Myocyte (in vitro differentiated cells): ENCODE measurements at regions not wholly inside any gene's neighbourhood (a gene's known extent, or its start where the extent isn't known, plus 50 kb on each side); places are given as distances from the start of the nearest gene placed in this dataset.
"Not testable (repeated sequence)": the region's sequence is repeated elsewhere in the genome, so short reads cannot be mapped to it uniquely, and the experiment has no call there.

ENCODE experiments used
- DNase-seq: peaks from one replicate; pipeline ENCODE4 v3.0.0-alpha.2; 2012; ENCODE audit warnings: low read depth

GRCh38 chr14:106327702-106328353 is 801.4 kb downstream of the TMEM121 start:
- DNase-seq, result not testable (repeated sequence)

DNA sequence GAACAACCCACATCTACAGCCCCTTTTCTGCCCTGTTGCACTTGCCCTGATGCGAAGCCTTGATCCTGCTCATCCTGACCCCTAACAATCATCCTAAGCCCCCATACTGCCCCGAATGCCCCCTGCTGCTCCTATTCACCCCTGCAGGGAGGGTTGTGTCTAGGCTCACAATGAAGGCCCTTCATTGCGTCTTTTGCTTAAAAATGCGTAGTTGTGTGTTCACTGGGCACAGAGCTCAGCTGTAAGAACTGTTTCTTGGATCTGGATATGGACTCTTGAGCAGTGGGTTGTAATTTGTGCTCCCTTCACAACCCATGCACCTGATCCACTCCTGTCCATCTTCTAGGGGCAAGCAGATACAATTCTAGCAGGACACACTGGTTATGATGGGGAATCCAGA is 802.9 kb downstream of the TMEM121 start:
- not testable (repeated sequence) for DNase-seq

DNA sequence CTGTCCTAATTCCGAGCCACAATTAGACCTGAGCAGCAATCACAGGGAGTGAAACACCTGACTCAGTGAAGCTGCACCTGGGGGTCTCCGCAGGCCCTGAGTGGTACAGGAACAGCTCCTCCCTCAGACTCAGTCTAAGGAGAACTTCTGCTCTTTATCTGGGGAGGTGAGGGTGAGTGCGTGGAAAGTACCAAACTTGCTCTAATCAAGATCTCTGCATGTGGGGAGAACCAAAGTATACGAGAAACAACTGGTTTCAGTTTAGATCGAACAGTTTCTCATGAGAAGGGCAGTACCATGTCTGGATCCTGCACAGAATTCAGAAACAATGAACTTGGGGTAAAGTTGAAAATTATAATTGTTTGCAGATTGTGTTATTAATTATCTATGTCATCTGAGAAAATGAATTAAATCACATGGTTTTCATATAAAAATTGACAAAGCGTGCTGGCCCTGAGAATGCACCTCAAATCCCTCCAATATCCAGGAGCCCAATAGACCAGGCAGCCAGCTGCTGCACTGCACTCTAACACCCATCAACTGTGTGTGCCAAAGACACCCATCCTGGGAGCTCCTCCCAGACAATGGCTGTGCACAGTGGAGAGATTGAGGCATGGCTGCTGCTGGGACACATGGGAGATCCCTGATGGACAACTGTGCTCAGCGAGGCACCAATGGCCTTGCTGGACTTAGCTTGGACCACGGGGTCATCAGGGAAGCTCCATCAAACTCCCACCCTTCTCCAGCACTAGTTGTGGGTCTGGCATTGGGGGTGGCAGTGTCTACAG is 803.8 kb downstream of the TMEM121 start:
- DNase-seq, result not testable (repeated sequence)

DNA sequence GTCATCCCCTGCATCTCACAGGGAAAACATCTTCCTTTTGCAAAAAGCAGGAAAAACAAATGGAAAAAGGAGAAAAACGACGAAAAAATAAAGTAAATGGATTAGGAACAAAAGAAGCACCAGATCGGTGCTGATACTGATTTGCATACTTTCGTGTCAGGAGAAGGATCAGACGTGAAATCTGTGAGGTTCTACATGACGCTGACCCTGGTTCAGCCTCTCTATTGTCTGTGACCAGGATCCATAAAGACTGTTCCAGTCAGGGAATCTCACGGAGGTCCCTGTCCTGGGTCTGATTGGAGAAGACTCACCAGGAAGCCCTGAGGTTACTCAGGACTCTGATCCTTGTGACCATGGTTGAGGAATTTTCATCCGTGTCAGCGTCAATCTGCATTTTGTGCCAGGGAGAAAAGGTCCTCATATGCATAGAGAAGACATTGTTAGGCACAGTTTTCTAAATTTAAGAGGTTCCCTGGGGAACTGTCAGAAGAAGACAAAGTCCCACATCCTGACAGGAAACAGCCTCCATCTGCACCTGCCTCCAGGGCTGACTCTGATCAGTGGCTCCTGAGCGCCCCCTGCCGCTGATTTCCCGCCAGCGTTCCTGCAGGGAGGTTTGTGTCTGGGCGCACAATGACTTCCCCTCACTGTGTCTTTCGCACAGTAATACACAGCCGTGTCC is 808.2 kb downstream of the TMEM121 start:
- DNase-seq, result not testable (repeated sequence)

- not testable (repeated sequence) for DNase-seq
These were observed 808.7 kb downstream of the TMEM121 start for GRCh38 chr14:106335110-106335429.

DNA sequence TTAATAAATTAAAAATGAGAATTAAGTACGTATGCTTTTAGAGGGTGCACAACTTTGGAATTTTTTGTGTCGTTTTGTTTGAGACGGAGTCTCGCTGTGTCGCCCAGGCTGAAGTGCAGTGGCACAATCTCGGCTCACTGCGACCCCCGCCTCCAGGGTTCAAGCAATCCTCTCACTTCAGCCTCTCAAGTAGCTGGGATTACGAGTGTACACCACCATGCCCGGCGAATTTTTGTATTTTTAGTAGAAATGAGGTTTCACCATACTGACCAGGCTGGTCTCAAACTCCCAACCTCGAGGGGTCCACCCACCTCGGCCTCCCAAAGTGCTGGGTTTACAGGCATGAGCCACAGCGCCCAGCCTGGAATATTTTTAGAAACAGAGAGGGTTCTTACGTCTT is 812.4 kb downstream of the TMEM121 start:
- DNase-seq, result not testable (repeated sequence)

GRCh38 chr14:106340658-106341057 is 814.3 kb downstream of the TMEM121 start:
- not testable (repeated sequence) for DNase-seq

DNA sequence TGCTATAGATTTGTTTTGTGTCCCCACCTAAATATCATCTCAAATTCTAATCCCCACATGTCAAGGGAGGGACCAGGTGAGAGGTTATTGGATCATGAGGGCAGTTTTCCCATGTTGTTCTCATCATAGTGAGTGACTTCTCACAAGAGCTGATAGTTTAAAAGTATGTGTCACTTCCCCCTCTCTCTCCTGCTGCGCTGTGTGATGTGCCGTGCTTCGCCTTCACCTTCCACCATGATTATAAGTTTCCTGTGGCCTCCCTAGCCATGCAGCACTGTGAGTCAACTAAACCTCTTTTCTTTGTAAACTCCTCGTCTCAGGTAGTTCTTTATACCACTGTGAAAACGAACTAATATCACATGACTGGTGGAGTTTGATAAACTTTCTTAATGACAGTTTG is 814.8 kb downstream of the TMEM121 start:
- DNase-seq, result not testable (repeated sequence)

- no peak for DNase-seq
These were observed 817.2 kb downstream of the TMEM121 start for GRCh38 chr14:106343626-106344025.

- not testable (repeated sequence) for DNase-seq
These were observed 817.8 kb downstream of the TMEM121 start for GRCh38 chr14:106344065-106344614.

DNA sequence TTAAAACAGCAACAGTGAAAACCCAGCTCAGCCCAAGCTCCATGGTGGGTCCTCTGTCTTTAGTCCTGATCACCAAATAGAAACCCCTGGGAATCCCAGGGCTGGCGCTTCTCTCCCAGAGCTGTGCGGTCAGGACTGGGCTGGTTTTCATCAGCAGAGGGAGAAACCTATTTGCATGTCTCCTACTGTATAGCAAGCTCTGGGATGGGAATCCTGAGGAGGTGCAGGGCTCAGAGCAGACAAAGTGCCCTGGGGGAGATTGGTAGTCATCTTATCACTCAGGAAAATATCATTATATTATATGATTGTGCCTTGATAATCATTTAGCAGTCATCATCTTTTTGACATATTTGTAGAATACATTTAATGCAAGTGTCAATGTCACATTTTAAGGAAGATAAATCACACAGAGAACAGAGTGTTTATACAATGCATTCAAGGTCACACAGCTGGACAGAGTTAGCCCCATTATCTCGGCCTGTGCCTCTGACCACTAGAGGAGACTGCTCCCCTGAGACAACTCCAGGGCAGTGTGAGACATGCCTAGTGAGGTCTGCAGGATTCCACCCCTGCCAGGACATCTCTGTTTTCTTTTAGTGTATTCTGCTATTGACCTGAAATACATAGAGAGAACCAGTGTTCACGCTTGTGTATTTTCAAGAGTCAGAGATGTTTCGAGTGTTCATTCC is 818.6 kb downstream of the TMEM121 start:
- not testable (repeated sequence) for DNase-seq

GRCh38 chr14:106346084-106346483 is 819.7 kb downstream of the TMEM121 start:
- DNase-seq, result no peak

DNA sequence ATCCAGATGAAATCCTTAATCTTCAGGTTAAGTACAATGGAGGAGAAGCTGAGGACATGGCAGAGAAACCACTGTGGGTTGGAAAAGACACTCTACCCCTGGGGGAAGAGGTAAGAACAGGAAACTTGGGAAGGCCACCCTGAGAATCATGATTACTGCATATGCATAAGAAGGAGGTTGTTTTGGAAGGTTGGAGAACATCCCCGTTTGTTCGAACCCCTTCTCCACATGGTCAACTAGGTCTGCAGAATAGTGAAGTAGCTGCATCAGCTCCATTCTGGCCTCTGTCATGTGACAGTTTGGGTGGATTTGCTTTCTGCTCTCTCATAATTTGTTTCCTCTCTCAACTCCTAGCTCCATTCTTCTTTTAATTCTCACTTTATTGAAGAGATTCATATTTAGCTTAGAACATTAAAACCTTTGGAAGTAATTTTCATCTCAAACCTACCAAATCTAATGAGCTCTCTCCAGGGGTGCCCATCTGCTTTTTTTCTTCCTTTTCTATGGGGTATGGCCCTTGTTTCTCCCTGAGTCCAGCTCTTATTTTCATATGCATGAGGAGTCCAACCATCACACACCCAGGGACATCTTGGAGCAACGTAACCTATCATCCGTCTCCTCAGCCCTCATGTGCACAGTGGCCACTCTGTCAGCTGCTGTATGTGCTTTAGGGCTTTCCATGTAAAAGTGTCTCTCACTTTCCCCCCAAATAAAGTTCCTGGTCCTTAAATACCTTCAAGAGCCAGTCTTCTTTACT is 820.3 kb downstream of the TMEM121 start:
- DNase-seq, result no peak

GRCh38 chr14:106347291-106347778 is 821.0 kb downstream of the TMEM121 start:
- no peak for DNase-seq

- DNase-seq, result no peak
These were observed 821.7 kb downstream of the TMEM121 start for GRCh38 chr14:106347890-106348755.

DNA sequence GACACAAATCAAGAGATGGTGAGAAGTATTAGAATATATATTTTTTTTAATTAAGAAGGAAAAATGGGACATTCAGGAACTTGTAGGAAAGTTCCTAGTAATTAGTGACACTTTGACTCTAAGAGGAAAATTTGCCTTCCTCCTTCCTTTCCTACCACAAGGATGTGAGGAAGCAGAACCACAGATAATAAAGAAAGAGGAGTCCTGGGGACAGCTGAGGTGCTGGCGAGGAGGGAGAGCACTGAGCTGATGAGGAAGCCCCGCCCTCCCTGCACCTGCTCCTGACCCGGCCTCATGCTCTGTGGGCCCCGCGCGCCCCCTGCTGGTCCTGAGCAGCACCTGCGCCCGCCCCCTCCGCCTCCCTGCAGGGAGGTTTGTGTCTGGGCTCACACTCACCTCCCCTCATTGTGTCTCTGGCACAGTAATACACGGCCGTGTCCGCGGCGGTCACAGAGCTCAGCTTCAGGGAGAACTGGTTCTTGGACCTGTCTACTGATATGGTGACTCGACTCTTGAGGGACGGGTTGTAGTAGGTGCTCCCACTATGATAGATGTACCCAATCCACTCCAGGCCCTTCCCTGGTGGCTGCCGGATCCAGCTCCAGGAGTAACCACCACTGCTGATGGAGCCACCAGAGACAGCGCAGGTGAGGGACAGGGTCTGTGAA is 822.6 kb downstream of the TMEM121 start:
- not testable (repeated sequence) for DNase-seq

DNA sequence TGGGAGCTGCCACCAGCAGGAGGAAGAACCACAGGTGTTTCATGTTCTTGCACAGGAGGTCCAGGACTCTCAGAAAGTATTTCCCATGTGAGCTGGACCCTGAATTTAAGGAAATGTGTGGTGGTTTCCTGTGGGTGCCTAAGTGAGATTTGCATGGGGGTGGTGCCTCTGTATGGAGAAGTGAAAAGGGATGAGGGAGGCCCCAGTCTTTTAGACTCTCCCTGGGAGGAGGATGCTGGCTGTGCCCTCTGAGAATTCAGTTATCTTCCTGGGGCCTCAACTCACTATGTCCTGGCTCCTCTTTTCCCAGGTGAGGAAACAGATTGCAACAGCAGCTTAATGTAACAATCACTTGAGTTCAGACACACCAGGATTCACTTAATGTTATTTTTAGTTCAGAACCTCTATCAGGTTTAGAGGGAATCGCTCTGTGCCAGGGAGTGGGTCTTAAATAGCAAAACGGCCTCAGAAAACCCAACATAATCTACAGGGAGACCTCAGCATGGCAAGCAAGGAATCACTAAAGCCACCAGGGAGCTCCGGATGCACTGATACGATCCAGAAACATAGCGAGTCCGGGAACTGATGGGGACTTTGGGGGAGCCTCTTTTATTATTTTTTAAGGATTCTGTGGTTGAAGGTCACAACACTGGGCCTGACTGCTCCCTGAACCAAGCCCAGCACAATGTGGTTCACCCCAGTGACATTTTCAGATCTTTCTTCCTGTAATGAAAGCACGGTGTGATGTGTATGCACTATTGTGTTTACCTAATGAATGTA is 823.5 kb downstream of the TMEM121 start:
- DNase-seq, result not testable (repeated sequence)
